ENCODE measurements at regions not wholly inside any gene's neighbourhood (a gene's known extent, or its start where the extent isn't known, plus 50 kb on each side); places are given as distances from the start of the nearest gene placed in this dataset.

- Histone ChIP-seq H3K36me3 (no peaks in the 10 kb centered on the region), H3K27me3 (peaks cover 0 to 4% of the 10 kb centered on the region in 2 donors), H3K9me3 (no peaks in the 10 kb centered on the region), H3K27ac (no peak overlapping the region), H3K4me3 (no peak overlapping the region), H3K4me1 (no peaks in the 10 kb centered on the region)
- intact Hi-C loops (cut with DNase I; ENCODE audit: low total_unique reads): no loop called here
- no peak for TF ChIP-seq CTCF (IDR thresholded peaks at IDR 0.05)
- DNase-seq: no peak
These were observed 51.6 kb upstream of the DYNLRB2 start for GRCh38 chr16:80489173-80489572.

- H3K4me1 ChIP-seq: no peaks in the 10 kb centered on the region
- H3K27me3 ChIP-seq: peaks cover 0 to 4% of the 10 kb centered on the region in 2 donors
- TF ChIP-seq CTCF (IDR thresholded peaks at IDR 0.05): no peak
- H3K4me3 ChIP-seq: no peak overlapping the region
- intact Hi-C loops (cut with DNase I; ENCODE audit: low total_unique reads): no loop called here
- H3K36me3 ChIP-seq: no peaks in the 10 kb centered on the region
- no peak for DNase-seq
- H3K27ac ChIP-seq: no peak overlapping the region
- no peaks in the 10 kb centered on the region for H3K9me3 ChIP-seq
These were observed 52.6 kb upstream of the DYNLRB2 start for GRCh38 chr16:80488167-80488566.

GRCh38 chr16:80480664-80481063 lies 60.1 kb upstream of the DYNLRB2 start:
- H3K27me3 ChIP-seq: no peaks in the 10 kb centered on the region
- intact Hi-C loops (cut with DNase I; ENCODE audit: low total_unique reads): no loop called here
- no peaks in the 10 kb centered on the region for H3K9me3 ChIP-seq
- H3K36me3 ChIP-seq: no peaks in the 10 kb centered on the region
- no peaks in the 10 kb centered on the region for H3K4me1 ChIP-seq
- no peak overlapping the region for H3K27ac ChIP-seq
- no peak for TF ChIP-seq CTCF (IDR thresholded peaks at IDR 0.05)
- DNase-seq: no peak
- no peak overlapping the region for H3K4me3 ChIP-seq

GRCh38 chr16:80477838-80478237 lies 63.0 kb upstream of the DYNLRB2 start:
- intact Hi-C loops (cut with DNase I; ENCODE audit: low total_unique reads): no loop called here
- no peak for TF ChIP-seq CTCF (IDR thresholded peaks at IDR 0.05)
- no peak for DNase-seq
- no peaks in the 10 kb centered on the region for H3K36me3 ChIP-seq
- no peaks in the 10 kb centered on the region for H3K4me1 ChIP-seq
- H3K9me3 ChIP-seq: no peaks in the 10 kb centered on the region
- H3K4me3 ChIP-seq: no peak overlapping the region
- H3K27ac ChIP-seq: no peak overlapping the region
- no peaks in the 10 kb centered on the region for H3K27me3 ChIP-seq

GRCh38 chr16:80468029-80468428 lies 72.8 kb upstream of the DYNLRB2 start:
- Histone ChIP-seq H3K36me3 (no peaks in the 10 kb centered on the region), H3K4me1 (no peaks in the 10 kb centered on the region), H3K9me3 (no peaks in the 10 kb centered on the region), H3K27ac (no peak overlapping the region), H3K4me3 (no peak overlapping the region), H3K27me3 (peaks cover 0 to 5% of the 10 kb centered on the region in 2 donors)
- no peak for TF ChIP-seq CTCF (IDR thresholded peaks at IDR 0.05)
- DNase-seq: no peak
- intact Hi-C loops (cut with DNase I; ENCODE audit: low total_unique reads): no loop called here
